Stomach smooth muscle (tissue), 2 donors: ENCODE measurements at regions not wholly inside any gene's neighbourhood (a gene's known extent, or its start where the extent isn't known, plus 50 kb on each side); places are given as distances from the start of the nearest gene placed in this dataset.
"Not testable (repeated sequence)": the region's sequence is repeated elsewhere in the genome, so short reads cannot be mapped to it uniquely, and the experiment has no call there.

Source experiments
- H3K27ac ChIP-seq: one replicate; pipeline ENCODE4 v1.7.0; 2013; ENCODE audit warnings: mild to moderate bottlenecking, low read length, inconsistent platforms
- H3K27me3 ChIP-seq, 2 donors: one replicate each; pipeline ENCODE4 v1.7.0; 2013; ENCODE audit warnings: low read length in 2 of 2; ENCODE audit not compliant: insufficient read depth in 2 of 2, control insufficient read depth in 1 of 2
- H3K36me3 ChIP-seq, 2 donors: one replicate each; pipeline ENCODE4 v1.7.0; 2013; ENCODE audit warnings: low read length in 2 of 2; ENCODE audit not compliant: control insufficient read depth in 2 of 2, insufficient read depth in 2 of 2
- H3K4me1 ChIP-seq: one replicate; pipeline ENCODE4 v1.7.0; 2013; ENCODE audit warnings: low read length; ENCODE audit not compliant: control insufficient read depth, insufficient read depth
- H3K4me3 ChIP-seq, 2 donors: one replicate each; pipeline ENCODE4 v1.7.0; 2013; ENCODE audit warnings: low read length in 2 of 2
- H3K9ac ChIP-seq, 2 donors: one replicate each; pipeline ENCODE4 v1.7.0; 2013; ENCODE audit warnings: low read length in 2 of 2, mild to moderate bottlenecking in 1 of 2
- H3K9me3 ChIP-seq, 2 donors: one replicate each; pipeline ENCODE4 v1.7.0; 2013; ENCODE audit warnings: low read length in 2 of 2; ENCODE audit not compliant: control insufficient read depth in 2 of 2
- donor health status: healthy.
- donor health status: Pancreatic carcinoma.

DNA sequence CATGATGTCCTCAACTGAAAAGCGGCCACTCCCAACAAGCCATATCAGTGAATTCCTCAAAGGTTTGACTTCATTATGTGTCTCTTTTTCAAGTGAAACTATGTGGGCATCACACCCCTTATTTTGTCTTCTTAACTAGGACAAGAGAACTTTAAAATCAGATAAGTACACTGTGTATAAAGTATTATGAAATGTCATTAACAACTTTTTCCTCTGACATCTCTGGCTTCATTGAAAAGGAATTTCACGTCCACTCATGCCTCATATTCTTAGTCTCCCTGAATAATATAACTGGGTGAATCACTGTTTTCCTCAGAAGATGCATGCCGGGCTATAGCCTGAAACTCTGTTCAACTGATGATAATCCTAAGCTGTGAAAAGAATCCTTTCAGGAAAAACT lies 415.8 kb downstream of the ACTL7B start:
- Histone ChIP-seq H3K9ac (no peak overlapping the region), H3K9me3 (no peaks in the 10 kb centered on the region), H3K4me3 (no peak overlapping the region), H3K27ac (no peak overlapping the region), H3K36me3 (no peaks in the 10 kb centered on the region), H3K27me3 (no peaks in the 10 kb centered on the region), H3K4me1 (peaks cover 11% of the 10 kb centered on the region)

- Histone ChIP-seq H3K36me3 (no peaks in the 10 kb centered on the region), H3K4me1 (peaks cover 4% of the 10 kb centered on the region), H3K27ac (no peak overlapping the region), H3K9ac (no peak overlapping the region), H3K27me3 (no peaks in the 10 kb centered on the region), H3K9me3 (no peaks in the 10 kb centered on the region), H3K4me3 (no peak overlapping the region)
These were observed 418.1 kb downstream of the ACTL7B start for GRCh38 chr9:108437656-108438055.

DNA sequence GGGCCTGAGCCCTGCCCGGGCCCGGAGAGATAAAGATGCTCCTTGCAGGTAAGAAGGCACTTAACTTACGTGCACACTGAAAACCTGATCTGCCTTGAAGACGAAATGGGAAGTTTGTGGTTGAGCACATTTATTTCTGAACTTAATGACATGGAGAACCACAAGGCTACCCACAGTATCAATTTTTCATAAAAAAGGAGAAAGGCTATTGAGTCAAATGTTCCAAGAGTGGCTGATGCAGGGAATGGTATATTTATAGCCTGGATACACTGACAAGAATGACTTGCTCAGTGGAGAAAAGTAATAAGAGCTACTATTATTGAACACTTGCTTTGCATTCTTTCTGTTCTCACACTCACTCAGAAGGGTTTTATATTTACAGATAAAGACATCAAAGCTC lies 419.3 kb downstream of the ACTL7B start:
- H3K36me3 ChIP-seq = no peaks in the 10 kb centered on the region
- H3K9ac ChIP-seq = no peak overlapping the region
- H3K27ac ChIP-seq = no peak overlapping the region
- no peak overlapping the region for H3K4me3 ChIP-seq
- no peaks in the 10 kb centered on the region for H3K27me3 ChIP-seq
- H3K9me3 ChIP-seq = no peaks in the 10 kb centered on the region
- H3K4me1 ChIP-seq = peaks cover 4% of the 10 kb centered on the region

DNA sequence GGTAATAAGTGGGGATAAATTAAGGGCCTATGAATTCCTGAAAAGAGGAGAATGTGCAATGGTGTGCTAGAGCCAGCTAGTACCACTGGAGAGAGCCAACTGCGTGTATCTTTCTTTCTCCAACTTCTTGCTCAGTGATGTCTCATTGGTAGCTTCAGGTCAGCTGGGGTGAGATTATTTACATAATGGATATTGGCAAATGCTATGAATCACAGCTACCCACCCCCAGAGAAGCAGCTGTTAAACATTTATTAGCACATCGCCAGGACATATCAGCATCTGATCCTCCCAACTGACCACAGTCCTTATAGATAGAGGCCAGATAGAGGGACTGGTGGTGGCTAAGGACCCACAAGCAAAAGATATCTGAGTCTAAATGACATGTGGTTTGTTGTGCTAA lies 421.3 kb downstream of the ACTL7B start:
- Histone ChIP-seq H3K4me1 (no peaks in the 10 kb centered on the region), H3K27me3 (no peaks in the 10 kb centered on the region), H3K36me3 (no peaks in the 10 kb centered on the region), H3K27ac (no peak overlapping the region), H3K9ac (no peak overlapping the region), H3K4me3 (no peak overlapping the region), H3K9me3 (peaks cover 0 to 6% of the 10 kb centered on the region in 2 donors)

DNA sequence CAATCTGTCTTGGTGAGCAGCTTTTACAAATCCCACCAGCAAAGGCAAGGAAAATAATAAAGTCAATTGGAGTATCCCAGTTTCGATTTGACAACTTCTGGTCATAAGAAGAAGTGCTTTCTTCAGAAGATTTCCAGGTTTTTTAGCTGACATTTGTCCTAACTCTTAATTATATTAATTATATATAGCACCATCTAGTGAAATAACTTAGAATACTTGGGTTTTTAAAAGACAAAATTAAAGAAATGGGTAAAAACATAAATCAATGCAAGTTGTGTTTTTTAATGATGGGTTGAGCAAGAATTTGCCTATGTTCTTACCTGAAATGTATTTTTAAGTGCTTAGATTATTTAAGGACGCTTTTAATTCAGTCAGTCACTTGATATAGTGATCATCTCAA lies 421.8 kb downstream of the ACTL7B start:
- Histone ChIP-seq H3K9ac (no peak overlapping the region), H3K27ac (no peak overlapping the region), H3K4me3 (no peak overlapping the region), H3K9me3 (peaks cover 0 to 6% of the 10 kb centered on the region in 2 donors), H3K4me1 (no peaks in the 10 kb centered on the region), H3K27me3 (no peaks in the 10 kb centered on the region), H3K36me3 (no peaks in the 10 kb centered on the region)

- no peaks in the 10 kb centered on the region for H3K36me3 ChIP-seq
- H3K4me3 ChIP-seq = no peak overlapping the region
- H3K4me1 ChIP-seq = no peaks in the 10 kb centered on the region
- no peak overlapping the region for H3K27ac ChIP-seq
- H3K9ac ChIP-seq = no peak overlapping the region
- no peaks in the 10 kb centered on the region for H3K27me3 ChIP-seq
- peaks cover 0 to 6% of the 10 kb centered on the region in 2 donors for H3K9me3 ChIP-seq
These were observed 425.1 kb downstream of the ACTL7B start for GRCh38 chr9:108430655-108431054.

GRCh38 chr9:108427751-108428150 lies 428.0 kb downstream of the ACTL7B start:
- Histone ChIP-seq H3K4me1 (no peaks in the 10 kb centered on the region), H3K27me3 (no peaks in the 10 kb centered on the region), H3K27ac (no peak overlapping the region), H3K9ac (no peak overlapping the region), H3K9me3 (peaks cover 0 to 6% of the 10 kb centered on the region in 2 donors), H3K36me3 (no peaks in the 10 kb centered on the region), H3K4me3 (no peak overlapping the region)

- H3K4me1 ChIP-seq, H3K9me3 ChIP-seq, H3K36me3 ChIP-seq, H3K27me3 ChIP-seq, H3K27ac ChIP-seq, H3K4me3 ChIP-seq, H3K9ac ChIP-seq: not testable (repeated sequence)
These were observed 429.3 kb downstream of the ACTL7B start for GRCh38 chr9:108426421-108426940.

DNA sequence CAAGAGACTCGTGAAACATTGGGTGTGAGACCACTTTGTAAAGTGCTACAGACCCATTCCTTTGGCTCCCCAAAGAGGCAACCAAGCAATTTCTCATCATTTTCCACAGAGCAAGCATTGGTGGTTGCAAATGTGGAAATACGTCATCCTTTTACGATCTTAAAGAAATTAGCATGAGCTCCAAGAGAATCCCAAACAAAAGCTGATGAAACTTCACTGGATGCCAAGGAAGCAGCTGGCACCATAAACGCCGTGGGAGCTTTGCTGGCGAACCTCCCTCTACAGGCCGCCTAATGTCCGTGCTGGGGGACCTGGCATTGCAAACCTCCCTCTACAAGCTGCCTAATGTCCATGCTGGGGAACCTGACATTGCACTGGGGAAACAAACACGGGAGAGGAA lies 432.4 kb downstream of the ACTL7B start:
- Histone ChIP-seq H3K9ac (no peak overlapping the region), H3K4me3 (no peak overlapping the region), H3K27me3 (no peaks in the 10 kb centered on the region), H3K36me3 (no peaks in the 10 kb centered on the region), H3K9me3 (no peaks in the 10 kb centered on the region), H3K4me1 (no peaks in the 10 kb centered on the region), H3K27ac (no peak overlapping the region)

DNA sequence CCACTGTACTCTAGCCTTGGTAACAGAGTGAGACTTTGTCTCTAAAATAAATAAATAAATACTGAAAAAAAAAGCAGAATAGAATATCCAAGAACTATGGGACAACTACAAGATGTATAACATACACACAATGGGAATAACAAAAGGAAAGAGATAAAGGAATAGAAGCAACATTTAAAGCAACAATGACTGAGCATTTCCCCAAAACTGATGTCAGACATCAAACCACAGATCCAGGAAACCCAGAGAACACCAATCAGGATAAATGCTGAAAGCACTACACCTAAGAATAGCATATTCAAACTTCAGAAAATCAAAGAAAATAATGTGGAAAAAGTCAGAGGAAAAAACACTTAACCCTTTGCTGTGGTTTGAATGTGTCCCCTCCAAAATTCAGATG lies 436.4 kb downstream of the ACTL7B start:
- Histone ChIP-seq H3K27ac (no peak overlapping the region), H3K36me3 (no peaks in the 10 kb centered on the region), H3K4me3 (no peak overlapping the region), H3K27me3 (no peaks in the 10 kb centered on the region), H3K9me3 (no peaks in the 10 kb centered on the region), H3K9ac (no peak overlapping the region), H3K4me1 (no peaks in the 10 kb centered on the region)

- no peak overlapping the region for H3K4me3 ChIP-seq
- no peaks in the 10 kb centered on the region for H3K9me3 ChIP-seq
- H3K27ac ChIP-seq = no peak overlapping the region
- no peaks in the 10 kb centered on the region for H3K36me3 ChIP-seq
- no peaks in the 10 kb centered on the region for H3K27me3 ChIP-seq
- no peaks in the 10 kb centered on the region for H3K4me1 ChIP-seq
- H3K9ac ChIP-seq = no peak overlapping the region
These were observed 438.1 kb downstream of the ACTL7B start for GRCh38 chr9:108417726-108418125.
